Neural cell (in vitro differentiated cells): ENCODE measurements at regions not wholly inside any gene's neighbourhood (a gene's known extent, or its start where the extent isn't known, plus 50 kb on each side); places are given as distances from the start of the nearest gene placed in this dataset.

ENCODE experiments used
- CTCF ChIP-seq: fragments of 450-650 bp; IDR thresholded peaks from 2 replicates; pipeline ENCODE4 v1.5.1; 2014; ENCODE audit warnings: antibody characterized with exemption, mild to moderate bottlenecking, moderate library complexity; ENCODE audit not compliant: poor library complexity, severe bottlenecking
- POLR2AphosphoS5 ChIP-seq: IDR thresholded peaks from 2 replicates; pipeline ENCODE4 v1.6.1; 2012

GRCh38 chr7:83289419-83289993 lies 126.8 kb upstream of the PCLO start:
- no peak for TF ChIP-seq POLR2AphosphoS5
- no peak for TF ChIP-seq CTCF
